ENCODE measurements at regions not wholly inside any gene's neighbourhood (a gene's known extent, or its start where the extent isn't known, plus 50 kb on each side); places are given as distances from the start of the nearest gene placed in this dataset.

DNA sequence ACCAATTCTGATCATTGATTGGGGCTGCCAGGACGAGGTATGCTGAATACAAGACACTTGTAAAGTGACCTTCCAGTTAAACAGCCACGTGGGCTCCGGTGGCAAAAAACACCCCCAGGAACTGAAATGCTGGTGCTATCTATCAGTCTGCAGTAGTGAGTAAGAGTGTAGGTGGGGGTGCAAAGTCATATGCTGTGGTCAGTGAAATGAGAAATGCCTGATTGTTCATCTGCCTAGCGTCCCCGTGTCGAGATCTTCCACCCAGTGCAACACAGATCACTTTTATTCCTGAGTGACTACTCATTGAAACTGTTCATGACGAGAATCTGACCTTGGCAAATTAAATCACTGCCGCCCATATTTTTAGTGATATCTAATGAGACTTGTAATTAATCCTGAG, 806.5 kb upstream of the GOT2 start:
- TF ChIP-seq EZH2 (IDR thresholded peaks at IDR 0.05; ENCODE audit: insufficient read depth, poor library complexity, severe bottlenecking) (no peak), EZH2phosphoT487 (IDR thresholded peaks at IDR 0.05; ENCODE audit: insufficient read depth, low read depth) (no peak)
